GM12872 (cell line): ENCODE measurements at regions not wholly inside any gene's neighbourhood (a gene's known extent, or its start where the extent isn't known, plus 50 kb on each side); places are given as distances from the start of the nearest gene placed in this dataset.

ENCODE experiments used
- TF ChIP-seq, protein P1 (sequence below): IDR thresholded peaks from 3 replicates; pipeline ENCODE4 v1.5.1; 2011; ENCODE audit warnings: low read depth, mild to moderate bottlenecking, low read length, moderate library complexity; ENCODE audit not compliant: insufficient read depth

DNA sequence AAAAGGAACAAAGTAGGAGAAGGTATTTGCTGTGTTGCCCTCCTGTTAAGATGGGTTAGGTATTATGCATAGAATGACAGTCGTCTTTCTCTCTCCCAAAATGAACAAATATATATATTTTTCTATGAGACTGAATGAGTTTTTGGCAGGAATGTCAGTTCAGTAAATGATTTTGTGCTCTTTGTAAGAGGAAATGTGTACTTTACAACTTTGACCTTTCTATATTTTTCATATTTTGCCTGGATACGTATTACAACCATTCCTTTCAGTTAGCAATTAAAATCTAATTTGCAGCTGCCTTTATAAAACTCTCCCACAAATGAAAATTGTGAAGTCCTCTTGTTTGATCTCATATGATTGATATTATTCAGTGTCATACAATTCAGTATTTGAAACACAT is 336.6 kb upstream of the MEOX2 start:
- TF ChIP-seq, protein P1, sequence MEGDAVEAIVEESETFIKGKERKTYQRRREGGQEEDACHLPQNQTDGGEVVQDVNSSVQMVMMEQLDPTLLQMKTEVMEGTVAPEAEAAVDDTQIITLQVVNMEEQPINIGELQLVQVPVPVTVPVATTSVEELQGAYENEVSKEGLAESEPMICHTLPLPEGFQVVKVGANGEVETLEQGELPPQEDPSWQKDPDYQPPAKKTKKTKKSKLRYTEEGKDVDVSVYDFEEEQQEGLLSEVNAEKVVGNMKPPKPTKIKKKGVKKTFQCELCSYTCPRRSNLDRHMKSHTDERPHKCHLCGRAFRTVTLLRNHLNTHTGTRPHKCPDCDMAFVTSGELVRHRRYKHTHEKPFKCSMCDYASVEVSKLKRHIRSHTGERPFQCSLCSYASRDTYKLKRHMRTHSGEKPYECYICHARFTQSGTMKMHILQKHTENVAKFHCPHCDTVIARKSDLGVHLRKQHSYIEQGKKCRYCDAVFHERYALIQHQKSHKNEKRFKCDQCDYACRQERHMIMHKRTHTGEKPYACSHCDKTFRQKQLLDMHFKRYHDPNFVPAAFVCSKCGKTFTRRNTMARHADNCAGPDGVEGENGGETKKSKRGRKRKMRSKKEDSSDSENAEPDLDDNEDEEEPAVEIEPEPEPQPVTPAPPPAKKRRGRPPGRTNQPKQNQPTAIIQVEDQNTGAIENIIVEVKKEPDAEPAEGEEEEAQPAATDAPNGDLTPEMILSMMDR, result no peak

DNA sequence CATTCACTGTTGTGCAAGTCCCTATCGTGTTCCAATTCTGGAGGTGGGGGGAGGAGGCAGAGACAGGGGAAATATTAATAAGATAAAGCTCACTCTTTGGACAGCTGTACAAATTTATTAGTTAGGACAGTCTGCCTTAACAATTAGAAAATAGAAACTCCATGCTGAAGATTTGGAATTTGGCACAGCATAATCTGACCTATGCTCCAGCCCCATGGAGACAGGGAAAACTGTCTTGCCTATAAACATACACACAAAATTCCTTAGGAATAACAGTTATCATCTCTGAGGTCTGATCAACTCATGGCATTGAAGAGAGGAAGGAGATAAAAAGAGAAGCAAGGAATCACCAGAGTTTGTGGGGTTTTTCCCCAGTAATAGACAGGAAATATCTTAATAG is 335.4 kb upstream of the MEOX2 start:
- TF ChIP-seq, protein P1, result no peak

DNA sequence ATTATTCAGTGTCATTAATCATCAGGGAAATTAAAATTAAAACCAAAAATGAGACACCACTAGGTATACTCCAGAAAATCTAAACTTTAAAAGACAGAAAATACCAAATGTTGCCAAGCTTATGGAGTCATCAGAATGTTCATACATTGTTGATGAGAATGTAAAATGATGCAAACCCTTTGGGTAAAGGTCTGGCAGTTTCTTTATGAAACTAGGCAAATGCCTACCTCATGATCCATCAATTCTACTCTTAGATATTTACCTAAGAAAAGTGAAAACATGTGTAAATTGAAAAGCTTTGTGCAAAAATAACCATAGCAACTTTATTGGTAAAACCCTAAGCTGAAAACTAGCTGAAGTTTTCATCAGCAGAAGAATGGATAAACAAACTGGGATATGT is 329.5 kb upstream of the MEOX2 start:
- TF ChIP-seq, protein P1, result no peak

DNA sequence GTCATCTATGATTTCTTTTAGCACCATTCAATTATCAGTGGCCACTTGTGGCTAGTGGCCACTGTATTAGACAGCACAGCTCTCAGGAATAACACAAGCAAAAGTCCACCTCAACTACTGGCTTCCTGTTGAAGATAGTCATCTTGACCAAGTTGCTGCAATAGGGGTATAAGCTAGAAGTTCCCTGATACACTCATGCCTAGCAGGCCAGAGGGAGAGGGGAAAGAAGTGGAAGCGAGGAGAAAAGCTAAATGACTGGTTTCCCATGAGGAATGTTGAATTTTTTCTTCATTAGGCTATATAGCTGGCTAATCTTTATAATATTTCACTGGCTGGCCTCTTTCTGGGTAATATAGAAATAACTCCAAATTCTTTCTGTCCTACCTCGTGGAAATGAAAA is 327.5 kb upstream of the MEOX2 start:
- TF ChIP-seq, protein P1, result no peak

DNA sequence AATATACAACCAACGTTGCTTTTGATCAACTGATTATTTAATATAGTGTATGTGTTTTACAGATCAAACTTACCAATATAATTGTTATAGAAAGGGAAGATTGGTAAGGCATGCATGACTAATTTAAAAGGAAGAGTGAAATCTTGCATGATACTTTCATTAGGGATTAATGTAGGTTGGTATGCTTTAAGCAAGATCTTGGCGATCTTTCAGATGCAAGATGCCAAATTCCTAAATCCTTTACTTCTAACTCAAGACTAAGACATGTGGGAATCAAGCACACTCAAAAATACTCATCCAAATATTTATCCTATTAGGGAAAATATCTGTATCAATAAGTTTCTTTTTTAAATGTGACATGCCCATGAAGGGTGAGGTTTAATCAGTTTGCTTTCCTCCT is 321.4 kb upstream of the MEOX2 start:
- TF ChIP-seq, protein P1, result no peak

DNA sequence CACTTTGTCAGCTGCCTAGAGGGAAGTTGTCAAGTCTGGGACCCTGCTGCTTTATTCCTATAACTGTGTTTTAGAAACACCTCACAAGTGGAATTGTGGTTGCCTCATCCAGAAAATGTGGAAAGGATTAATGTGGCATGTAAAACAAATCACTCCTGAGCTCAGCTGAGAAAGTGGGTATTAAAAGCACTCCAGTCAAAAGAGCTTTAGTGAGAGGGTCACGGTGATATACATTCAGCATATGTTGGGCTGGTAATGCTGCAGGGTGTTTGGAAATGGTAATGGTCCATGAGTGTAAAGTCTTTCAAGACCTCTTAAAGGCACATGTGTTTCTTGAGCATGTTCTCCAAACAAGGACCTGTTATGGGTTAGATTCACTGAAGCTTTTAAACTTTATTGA is 318.2 kb upstream of the MEOX2 start:
- TF ChIP-seq, protein P1, result no peak

- TF ChIP-seq, protein P1, result no peak
Measured at GRCh38 chr7:16001477-16001876, 315.0 kb upstream of the MEOX2 start.

DNA sequence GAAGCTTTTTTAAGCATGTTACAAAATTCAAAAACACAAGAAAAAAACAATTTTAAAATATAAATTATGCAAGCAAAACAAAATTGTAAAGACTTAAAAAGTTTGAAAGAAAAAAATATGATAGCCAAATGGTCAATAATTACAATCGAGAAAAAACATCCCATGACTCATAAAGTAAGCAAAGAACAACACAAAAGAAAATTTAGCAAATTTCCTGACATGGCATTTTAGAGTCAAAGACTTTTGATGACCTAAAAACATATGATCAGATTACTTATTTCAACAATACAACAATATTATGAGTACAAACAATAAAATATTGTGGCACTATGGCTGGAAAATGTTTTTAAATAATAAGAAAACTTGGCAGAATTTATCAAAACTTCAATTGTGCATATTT is 312.1 kb upstream of the MEOX2 start:
- TF ChIP-seq, protein P1, result no peak
